Activated CD4-positive, alpha-beta T cell treated with anti-CD3 and anti-CD28 coated beads, Interleukin-2, amount 50 U/mL, for 16 hours (primary cell): ENCODE measurements at regions not wholly inside any gene's neighbourhood (a gene's known extent, or its start where the extent isn't known, plus 50 kb on each side); places are given as distances from the start of the nearest gene placed in this dataset.
"Not testable (repeated sequence)": the region's sequence is repeated elsewhere in the genome, so short reads cannot be mapped to it uniquely, and the experiment has no call there.

Experiments used
- DNase-seq: peaks from one replicate; pipeline ENCODE4 v3.0.0-alpha.2; 2020

DNA sequence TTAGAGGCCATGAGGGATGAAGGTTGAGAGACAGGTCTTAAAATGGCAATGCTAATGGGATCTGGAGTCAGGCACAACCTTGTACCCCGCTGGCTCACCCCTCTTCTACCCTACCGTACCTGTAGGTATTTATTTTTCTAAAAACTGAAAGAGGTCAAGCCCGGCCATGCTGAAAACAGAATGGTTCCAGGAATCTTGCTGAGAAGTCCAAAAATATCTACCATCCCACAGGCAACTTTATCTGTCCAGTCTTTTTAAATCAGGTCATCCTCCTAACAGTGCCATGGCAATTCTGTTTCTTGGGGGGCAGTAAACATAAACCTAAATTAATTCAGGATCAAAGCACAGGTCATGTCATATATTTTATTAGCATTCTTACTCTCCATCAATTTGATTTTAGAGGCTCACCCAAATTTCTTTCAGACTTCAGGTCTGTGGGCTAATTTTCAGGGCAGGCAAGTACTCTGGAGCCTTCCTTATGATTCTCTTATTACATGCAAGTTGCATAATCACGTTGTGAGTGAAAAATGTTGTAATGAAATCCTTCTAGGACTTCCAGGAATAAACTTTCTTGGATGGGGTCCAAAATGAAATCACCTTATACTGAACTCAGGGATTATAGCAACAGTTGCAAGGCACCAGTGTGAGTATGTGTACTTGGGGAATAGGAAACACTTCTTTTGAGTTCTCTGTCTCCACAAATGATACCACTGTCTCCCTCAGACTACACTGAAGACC, 102.7 kb upstream of the NREP start:
- no peak for DNase-seq

DNA sequence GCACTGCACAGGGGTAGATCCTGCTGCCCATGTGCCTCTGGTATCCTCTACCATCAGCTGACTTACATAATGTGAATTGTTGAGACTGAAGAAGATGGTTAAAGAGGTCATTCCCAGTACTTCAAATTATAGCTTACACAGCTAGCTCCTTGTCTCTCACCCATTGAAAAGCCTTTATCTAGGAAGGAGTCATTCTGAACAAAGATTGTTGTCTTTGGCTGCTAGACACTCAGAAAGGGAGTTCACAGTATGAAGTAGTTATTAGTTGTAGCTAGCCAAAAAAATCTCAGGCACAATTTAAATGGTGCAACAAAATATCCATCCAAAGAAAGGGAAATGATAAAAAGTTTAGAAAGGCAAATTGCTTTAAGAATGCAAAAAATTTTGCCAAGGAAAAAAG, 102.0 kb upstream of the NREP start:
- no peak for DNase-seq

- DNase-seq: no peak
Observed at GRCh38 chr5:111857623-111858022, 100.6 kb upstream of the NREP start.

DNA sequence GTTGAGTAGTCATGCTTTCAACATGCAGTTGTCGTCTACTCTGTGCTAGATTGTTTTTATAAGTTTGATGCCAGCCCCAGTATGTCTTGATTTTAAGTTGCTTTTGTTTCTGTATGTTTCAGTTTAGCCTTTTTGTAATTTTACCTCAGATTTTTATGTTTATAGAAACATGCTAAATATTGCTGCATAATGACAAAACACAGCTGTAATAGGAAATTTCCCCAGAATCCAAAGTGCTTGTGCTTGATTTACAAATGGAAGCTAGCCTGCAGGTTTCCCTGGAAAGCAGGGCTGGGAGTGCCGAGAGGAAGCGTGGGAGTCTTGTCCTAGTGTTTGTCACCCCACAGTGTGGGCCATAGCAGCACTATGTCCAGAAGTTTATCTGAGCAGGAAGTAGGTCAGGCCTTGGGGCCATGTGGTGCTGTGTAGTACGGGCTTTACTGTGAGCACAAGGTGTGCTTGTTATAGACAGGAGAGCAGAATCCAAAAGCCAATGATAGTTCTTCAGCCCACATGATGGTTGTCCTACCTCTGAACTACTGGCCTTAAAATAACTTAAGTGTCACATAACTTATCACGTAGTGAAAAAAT, 100.0 kb upstream of the NREP start:
- no peak for DNase-seq

DNA sequence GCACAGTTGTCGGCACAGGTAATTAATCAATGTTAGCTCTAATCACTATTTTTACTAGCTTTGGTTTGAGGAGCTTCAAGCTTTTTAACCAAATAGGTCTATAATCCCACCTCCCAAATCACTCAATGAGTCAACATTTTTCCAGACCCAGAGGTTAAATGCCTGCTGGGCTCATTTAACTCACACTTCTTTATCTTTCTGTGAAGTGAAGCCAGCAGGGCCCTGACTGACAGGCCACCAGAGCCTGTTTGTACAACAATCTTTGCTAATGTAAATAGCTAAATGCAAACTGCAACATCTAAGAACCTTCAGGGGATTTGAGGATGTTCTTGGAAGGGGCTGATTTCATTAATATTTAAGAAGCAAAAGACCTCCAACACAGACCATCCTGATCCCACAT, 98.4 kb upstream of the NREP start:
- DNase-seq: no peak

DNA sequence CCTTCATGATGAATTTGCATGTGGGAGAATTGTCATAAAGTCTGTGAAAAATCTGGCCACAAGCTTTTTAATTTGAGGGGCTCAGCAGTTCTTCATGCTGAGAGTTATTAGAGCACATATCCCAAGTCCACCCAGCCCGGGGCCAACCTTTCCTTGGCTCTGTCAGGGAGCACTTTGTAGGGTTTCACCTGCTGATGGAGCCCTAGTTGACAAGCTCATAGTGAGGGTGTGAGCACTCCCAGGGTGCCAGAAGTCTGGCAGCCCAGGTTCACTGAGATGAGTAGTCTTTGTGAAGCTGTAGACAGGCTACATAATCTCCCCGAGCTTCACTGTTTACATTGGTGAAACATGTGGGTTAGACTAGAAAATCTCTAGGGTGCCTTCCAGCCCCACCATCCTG, 97.2 kb upstream of the NREP start:
- no peak for DNase-seq

- no peak for DNase-seq
Observed at GRCh38 chr5:111853748-111854147, 96.8 kb upstream of the NREP start.

GRCh38 chr5:111851631-111852548, 94.9 kb upstream of the NREP start:
- no peak for DNase-seq

GRCh38 chr5:111848476-111848875, 91.5 kb upstream of the NREP start:
- DNase-seq: no peak

DNA sequence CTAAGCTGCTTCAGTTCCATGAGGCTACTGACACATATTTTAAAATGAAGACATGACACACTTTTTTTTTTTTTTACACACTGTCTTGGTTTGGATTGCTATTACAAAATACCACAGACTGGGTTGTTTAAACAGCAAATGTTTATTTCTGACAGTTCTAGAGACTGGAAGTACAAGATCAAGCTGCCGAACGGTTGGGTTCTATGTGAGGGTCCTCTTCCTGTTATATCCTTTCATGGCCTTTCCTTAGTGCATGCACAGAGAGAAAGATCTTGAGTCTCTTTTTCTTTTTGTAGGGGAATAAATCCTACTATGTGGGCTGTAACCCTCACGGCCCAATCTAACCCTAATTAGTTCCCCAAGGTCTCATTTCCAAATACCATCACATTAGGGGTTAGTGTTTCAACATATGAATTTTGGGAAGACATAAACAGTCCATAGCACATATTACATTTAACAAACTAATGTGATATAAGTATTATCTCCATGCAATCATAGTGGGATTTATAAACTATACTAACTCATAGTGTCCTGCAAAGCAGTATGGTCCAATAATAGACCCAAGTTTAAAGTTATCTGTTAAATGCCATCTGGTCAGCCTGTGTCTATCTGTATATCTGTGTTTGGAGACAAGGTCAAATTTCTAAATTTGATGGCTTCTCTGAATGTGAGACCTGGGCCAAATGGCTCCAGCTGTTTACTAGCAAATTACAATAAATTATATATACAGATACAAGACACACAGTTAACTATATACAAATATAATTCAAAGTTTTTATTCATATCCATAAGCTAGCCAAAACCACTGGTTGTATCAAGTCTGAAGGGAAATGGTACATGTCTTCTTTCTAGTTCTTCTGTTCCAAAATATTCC, 90.3 kb upstream of the NREP start:
- DNase-seq: no peak

- DNase-seq: no peak
Observed at GRCh38 chr5:111840036-111840674, 83.2 kb upstream of the NREP start.

- no peak for DNase-seq
Observed at GRCh38 chr5:111839438-111839837, 82.4 kb upstream of the NREP start.

DNA sequence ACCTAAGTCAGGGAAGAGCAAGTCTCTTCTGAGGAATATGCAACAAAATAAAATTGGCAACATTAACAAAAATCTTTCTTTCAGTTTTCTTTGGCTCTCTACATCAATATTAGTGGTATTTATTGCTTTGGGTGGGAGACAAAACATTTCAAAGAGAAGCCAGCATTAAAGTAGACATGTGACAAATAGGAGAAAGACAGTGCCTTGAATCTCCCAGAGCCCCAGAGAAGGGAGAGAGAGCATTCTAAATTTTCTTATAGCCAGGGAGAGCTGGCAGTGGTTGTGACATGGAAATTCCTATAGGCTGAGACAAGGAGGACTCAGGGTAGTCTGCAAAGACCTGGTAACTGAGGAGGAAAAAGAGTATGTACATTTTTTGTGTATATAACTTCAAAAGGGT, 79.4 kb upstream of the NREP start:
- DNase-seq: no peak

GRCh38 chr5:111834926-111835599, 78.1 kb upstream of the NREP start:
- no peak for DNase-seq

GRCh38 chr5:111830333-111830732, 73.3 kb upstream of the NREP start:
- no peak for DNase-seq

DNA sequence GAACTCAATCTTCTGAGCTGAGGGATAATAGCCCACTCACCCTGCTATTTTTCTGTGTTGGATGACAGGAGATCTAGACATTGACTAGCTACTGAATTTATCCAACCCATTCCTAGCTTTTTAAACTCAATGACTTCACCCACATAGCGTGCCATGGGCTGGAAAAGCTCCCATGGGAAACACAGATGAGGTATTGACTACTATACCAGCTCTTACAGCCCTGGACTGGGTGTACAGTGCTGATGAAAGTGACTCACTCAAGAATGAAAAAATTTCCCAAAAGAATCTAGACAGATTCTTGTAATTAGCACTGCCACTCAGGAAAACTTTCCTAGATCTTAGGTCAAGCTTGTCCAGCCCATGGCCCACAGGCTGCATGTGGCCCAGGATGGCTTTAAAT, 72.7 kb upstream of the NREP start:
- no peak for DNase-seq

DNA sequence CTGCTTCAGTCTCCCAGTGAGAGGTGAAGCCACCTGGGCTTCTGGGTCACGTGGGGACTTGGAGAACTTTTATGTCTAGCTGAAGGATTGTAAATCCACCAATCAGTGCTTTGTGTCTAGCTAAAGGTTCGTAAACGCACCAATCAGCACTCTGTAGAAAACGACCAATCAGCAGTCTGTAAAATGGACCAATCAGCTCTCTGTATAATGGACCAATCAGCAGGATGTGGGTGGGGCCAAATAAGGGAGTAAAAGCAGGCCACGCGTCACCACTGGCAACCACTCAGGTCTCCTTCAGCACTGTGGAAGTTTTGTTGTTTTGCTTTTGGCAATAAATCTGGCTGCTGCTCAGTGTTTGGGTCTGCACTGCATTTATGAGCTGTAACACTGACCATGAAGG, 69.1 kb upstream of the NREP start:
- no peak for DNase-seq

DNA sequence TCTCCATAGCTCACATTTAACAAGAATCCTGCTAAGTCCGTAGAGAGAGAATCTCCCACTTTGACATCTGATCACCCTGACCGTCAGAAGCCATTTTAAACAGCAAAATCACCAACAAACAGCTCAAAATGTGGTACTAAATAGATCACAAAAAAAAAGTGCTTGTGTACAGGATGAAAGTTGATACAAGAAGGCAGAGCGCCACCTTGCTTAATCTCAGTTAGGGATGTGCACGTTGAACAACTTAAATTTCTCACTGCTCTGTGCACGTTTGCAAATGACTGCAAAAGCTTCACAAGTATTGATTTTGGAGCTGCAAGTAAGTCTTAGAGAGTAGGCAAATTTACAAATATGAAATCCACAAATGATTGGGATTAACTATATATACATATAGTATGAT, 63.1 kb upstream of the NREP start:
- DNase-seq: no peak

DNA sequence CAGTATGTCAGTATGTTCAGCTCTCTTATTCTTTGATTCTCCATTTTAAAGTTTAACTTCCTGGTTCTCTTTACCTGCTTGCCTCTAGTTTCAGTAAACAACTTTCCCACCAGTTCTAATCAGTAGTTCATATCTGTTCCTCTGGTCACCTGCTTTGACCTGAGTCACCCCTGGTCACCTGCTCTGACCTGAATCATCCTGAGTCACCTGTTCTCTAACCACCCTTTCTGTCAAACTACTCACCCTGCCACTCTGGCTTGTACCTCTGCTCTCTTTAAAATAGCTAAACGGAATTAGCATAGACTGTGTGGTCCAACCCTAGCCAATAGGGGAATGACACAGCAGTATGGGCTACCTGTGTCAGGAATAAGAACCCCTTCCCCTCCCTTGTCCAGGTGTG, 62.0 kb upstream of the NREP start:
- not testable (repeated sequence) for DNase-seq

DNA sequence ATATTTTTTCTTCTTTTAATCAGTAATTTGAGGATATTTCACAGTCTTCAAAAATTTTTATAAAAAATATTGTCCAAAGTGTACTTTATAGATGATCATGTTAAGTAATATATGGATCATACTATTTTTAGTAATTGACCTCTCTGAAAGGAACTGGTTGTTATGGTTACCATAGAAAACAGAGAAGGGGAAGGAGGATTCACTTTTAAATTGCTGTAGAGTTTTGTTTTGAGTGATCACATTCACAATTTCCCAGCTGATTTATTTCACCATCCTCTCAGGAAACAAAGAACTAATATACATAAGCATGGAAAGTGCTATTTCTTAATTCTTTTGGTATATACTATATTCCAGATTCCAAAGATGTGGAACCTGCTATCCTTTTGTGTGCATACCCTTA, 56.5 kb upstream of the NREP start:
- DNase-seq: no peak

DNA sequence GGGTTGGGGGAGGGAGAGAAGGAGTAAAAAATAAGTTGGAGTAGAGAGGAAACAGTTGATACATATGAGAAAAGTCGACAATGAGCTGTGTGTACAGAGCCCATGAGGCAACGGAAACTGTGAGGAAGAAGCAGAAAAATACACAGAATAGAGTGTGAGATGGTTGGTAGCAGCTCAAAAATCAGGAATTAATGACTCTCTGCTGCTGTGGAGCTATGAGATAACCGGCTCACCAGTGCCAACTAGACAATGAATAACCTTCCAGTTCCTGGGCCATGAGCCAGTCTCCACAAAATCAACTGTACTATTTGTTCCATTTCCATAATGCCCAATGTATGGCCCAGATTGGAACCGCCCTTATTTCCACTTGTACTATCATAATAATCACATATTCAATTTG, 53.1 kb upstream of the NREP start:
- no peak for DNase-seq
